ENCODE measurements at regions not wholly inside any gene's neighbourhood (a gene's known extent, or its start where the extent isn't known, plus 50 kb on each side); places are given as distances from the start of the nearest gene placed in this dataset.
"Not testable (repeated sequence)": the region's sequence is repeated elsewhere in the genome, so short reads cannot be mapped to it uniquely, and the experiment has no call there.

GRCh38 chr15:79644091-79644490 lies 212.0 kb downstream of the MINAR1 start:
- no peaks in the 10 kb centered on the region for H3K79me2 ChIP-seq (ENCODE audit: insufficient read depth, low read length)
- DNase-seq (ENCODE audit: insufficient read length, low spot score, missing footprints), result no peak
- no peak overlapping the region for H3K4me3 ChIP-seq (ENCODE audit: insufficient read depth, low read length)
- H3K36me3 ChIP-seq (ENCODE audit: insufficient read depth, low read length), result no peaks in the 10 kb centered on the region
- TF ChIP-seq, protein P1, sequence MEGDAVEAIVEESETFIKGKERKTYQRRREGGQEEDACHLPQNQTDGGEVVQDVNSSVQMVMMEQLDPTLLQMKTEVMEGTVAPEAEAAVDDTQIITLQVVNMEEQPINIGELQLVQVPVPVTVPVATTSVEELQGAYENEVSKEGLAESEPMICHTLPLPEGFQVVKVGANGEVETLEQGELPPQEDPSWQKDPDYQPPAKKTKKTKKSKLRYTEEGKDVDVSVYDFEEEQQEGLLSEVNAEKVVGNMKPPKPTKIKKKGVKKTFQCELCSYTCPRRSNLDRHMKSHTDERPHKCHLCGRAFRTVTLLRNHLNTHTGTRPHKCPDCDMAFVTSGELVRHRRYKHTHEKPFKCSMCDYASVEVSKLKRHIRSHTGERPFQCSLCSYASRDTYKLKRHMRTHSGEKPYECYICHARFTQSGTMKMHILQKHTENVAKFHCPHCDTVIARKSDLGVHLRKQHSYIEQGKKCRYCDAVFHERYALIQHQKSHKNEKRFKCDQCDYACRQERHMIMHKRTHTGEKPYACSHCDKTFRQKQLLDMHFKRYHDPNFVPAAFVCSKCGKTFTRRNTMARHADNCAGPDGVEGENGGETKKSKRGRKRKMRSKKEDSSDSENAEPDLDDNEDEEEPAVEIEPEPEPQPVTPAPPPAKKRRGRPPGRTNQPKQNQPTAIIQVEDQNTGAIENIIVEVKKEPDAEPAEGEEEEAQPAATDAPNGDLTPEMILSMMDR (IDR thresholded peaks at IDR 0.05; ENCODE audit: extremely low read depth, low read depth, low read length), result no peak
- no peaks in the 10 kb centered on the region for H4K20me1 ChIP-seq (ENCODE audit: insufficient read depth, low read length)
- H3K27ac ChIP-seq (ENCODE audit: low read depth, low read length), result no peak overlapping the region
- no peak overlapping the region for H3K4me2 ChIP-seq (ENCODE audit: insufficient read depth, low read length)
- peaks cover 25% of the 10 kb centered on the region for H3K4me1 ChIP-seq (ENCODE audit: insufficient read depth, low read length)
- no peak overlapping the region for H2AFZ ChIP-seq (ENCODE audit: low read length)
- no peaks in the 10 kb centered on the region for H3K27me3 ChIP-seq (ENCODE audit: insufficient read depth, low read length)
- H3K9me3 ChIP-seq (ENCODE audit: low read depth, low read length), result no peaks in the 10 kb centered on the region

DNA sequence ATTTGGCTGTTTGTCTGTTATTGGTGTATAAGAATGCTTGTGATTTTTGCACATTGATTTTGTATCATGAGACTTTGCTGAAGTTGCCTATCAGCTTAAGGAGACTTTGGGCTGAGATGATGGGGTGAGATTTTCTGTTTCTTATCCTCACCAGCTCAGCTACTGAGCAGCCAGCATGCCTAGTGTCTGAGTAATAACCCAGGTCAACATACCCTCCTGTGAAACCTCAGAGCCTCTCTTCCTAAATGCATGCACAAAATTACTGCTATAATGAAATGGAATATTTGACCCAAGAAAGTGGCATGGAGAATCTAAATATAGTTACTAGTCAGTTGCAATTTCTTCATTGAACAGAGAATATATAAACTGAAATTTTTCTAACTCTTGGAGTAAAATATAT lies 220.8 kb downstream of the MINAR1 start:
- H3K27me3 ChIP-seq (ENCODE audit: insufficient read depth, low read length); H3K79me2 ChIP-seq (ENCODE audit: insufficient read depth, low read length); H3K27ac ChIP-seq (ENCODE audit: low read depth, low read length); H3K4me2 ChIP-seq (ENCODE audit: insufficient read depth, low read length); H3K4me1 ChIP-seq (ENCODE audit: insufficient read depth, low read length); H3K36me3 ChIP-seq (ENCODE audit: insufficient read depth, low read length); H3K4me3 ChIP-seq (ENCODE audit: insufficient read depth, low read length); H3K9me3 ChIP-seq (ENCODE audit: low read depth, low read length); H4K20me1 ChIP-seq (ENCODE audit: insufficient read depth, low read length); H2AFZ ChIP-seq (ENCODE audit: low read length): not testable (repeated sequence)
- DNase-seq (ENCODE audit: insufficient read length, low spot score, missing footprints), result peak; percentile 62

GRCh38 chr15:79653533-79653932 lies 221.4 kb downstream of the MINAR1 start:
- Histone ChIP-seq H2AFZ (ENCODE audit: low read length) (no peak overlapping the region), H3K79me2 (ENCODE audit: insufficient read depth, low read length) (no peaks in the 10 kb centered on the region), H3K36me3 (ENCODE audit: insufficient read depth, low read length) (no peaks in the 10 kb centered on the region), H3K4me1 (ENCODE audit: insufficient read depth, low read length) (peaks cover 9% of the 10 kb centered on the region), H3K4me2 (ENCODE audit: insufficient read depth, low read length) (no peak overlapping the region), H4K20me1 (ENCODE audit: insufficient read depth, low read length) (no peaks in the 10 kb centered on the region), H3K9me3 (ENCODE audit: low read depth, low read length) (no peaks in the 10 kb centered on the region), H3K27me3 (ENCODE audit: insufficient read depth, low read length) (no peaks in the 10 kb centered on the region), H3K27ac (ENCODE audit: low read depth, low read length) (no peak overlapping the region), H3K4me3 (ENCODE audit: insufficient read depth, low read length) (no peak overlapping the region)
- TF ChIP-seq, protein P1 (IDR thresholded peaks at IDR 0.05; ENCODE audit: extremely low read depth, low read depth, low read length), result no peak
- no peak for DNase-seq (ENCODE audit: insufficient read length, low spot score, missing footprints)

DNA sequence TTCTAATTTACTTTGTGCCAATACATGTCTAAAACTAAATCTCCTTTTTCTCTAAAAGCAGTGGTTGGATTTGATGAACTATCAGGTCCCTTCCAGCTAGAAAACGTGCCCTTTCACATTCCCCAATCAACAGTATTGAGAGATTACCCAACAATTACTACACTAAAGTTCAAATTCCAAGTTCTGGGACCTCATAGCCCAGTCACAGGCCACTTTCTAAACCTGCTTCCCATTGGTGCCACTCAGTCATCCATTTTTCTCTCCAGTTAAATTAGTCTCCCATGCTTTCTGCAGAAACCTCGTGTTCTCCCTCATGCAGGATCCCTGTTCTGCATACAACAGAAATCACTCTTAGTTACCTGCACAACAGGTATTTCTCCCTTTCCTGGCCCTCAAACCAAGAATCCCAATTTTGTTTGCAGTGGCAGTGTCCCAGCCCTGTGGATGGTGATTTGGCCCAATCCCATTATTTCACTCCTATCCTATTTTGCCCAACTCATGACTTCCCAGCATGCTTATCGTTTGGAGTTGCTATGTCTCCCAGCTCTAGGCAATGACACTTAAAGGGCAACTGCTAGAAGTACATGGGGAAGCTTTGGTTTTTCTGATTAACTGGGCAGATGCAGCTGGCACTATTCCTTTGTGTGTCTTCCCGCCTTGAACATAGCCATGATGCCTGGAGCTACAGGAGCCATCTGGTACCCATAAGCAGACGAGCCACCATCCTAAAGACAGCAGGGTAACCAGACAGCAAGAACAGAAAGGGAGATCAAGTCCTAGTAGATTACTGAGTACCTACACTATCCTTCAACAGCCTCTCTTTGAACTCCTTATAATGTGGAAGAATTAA lies 224.2 kb downstream of the MINAR1 start:
- no peak overlapping the region for H3K27ac ChIP-seq (ENCODE audit: low read depth, low read length)
- no peaks in the 10 kb centered on the region for H3K79me2 ChIP-seq (ENCODE audit: insufficient read depth, low read length)
- no peak overlapping the region for H2AFZ ChIP-seq (ENCODE audit: low read length)
- no peaks in the 10 kb centered on the region for H4K20me1 ChIP-seq (ENCODE audit: insufficient read depth, low read length)
- peaks cover 9% of the 10 kb centered on the region for H3K4me1 ChIP-seq (ENCODE audit: insufficient read depth, low read length)
- TF ChIP-seq, protein P1 (IDR thresholded peaks at IDR 0.05; ENCODE audit: extremely low read depth, low read depth, low read length), result no peak
- no peaks in the 10 kb centered on the region for H3K36me3 ChIP-seq (ENCODE audit: insufficient read depth, low read length)
- no peak overlapping the region for H3K4me2 ChIP-seq (ENCODE audit: insufficient read depth, low read length)
- DNase-seq (ENCODE audit: insufficient read length, low spot score, missing footprints), result peak; percentile 58
- no peak overlapping the region for H3K4me3 ChIP-seq (ENCODE audit: insufficient read depth, low read length)
- no peaks in the 10 kb centered on the region for H3K27me3 ChIP-seq (ENCODE audit: insufficient read depth, low read length)
- no peaks in the 10 kb centered on the region for H3K9me3 ChIP-seq (ENCODE audit: low read depth, low read length)

All from osteoblast (primary cell).